ENCODE measurements at regions not wholly inside any gene's neighbourhood (a gene's known extent, or its start where the extent isn't known, plus 50 kb on each side); places are given as distances from the start of the nearest gene placed in this dataset.

- Histone ChIP-seq H2BK5ac (ENCODE audit: insufficient read length, low read length) (no peak overlapping the region), H3K27ac (ENCODE audit: insufficient read length, low read depth, low read length) (no peak overlapping the region), H3K14ac (ENCODE audit: insufficient read depth, low read length) (no peak overlapping the region), H3K4me1 (ENCODE audit: insufficient read depth, low read length) (no peaks in the 10 kb centered on the region), H3K79me2 (ENCODE audit: insufficient read depth, low read length) (no peaks in the 10 kb centered on the region), H2AK5ac (ENCODE audit: insufficient read length, low read length) (no peak overlapping the region), H2AFZ (ENCODE audit: low read length) (no peak overlapping the region), H2BK20ac (ENCODE audit: low read depth, low read length, poor library complexity, severe bottlenecking) (no peak overlapping the region), H2BK120ac (ENCODE audit: low read depth, low read length, poor library complexity, severe bottlenecking) (no peak overlapping the region), H3K4ac (ENCODE audit: low read depth, low read length) (no peak overlapping the region), H3K9me3 (ENCODE audit: control insufficient read depth, low read depth, low read length) (no peaks in the 10 kb centered on the region), H4K5ac (ENCODE audit: insufficient read length, low read depth, low read length) (no peak overlapping the region), H3T11ph (ENCODE audit: low read length) (no peak overlapping the region), H3K23ac (ENCODE audit: insufficient read length, low read depth, low read length) (no peak overlapping the region), H3K9ac (ENCODE audit: extremely low read depth, insufficient read length, low read length) (no peak overlapping the region), H2BK15ac (ENCODE audit: low read depth, low read length) (no peak overlapping the region), H4K20me1 (ENCODE audit: control insufficient read depth, insufficient read depth, insufficient read length) (no peaks in the 10 kb centered on the region), H3K4me2 (ENCODE audit: insufficient read depth, insufficient read length, low read length) (no peak overlapping the region), H3K18ac (ENCODE audit: insufficient read length, low read depth, low read length) (no peak overlapping the region), H2BK12ac (ENCODE audit: insufficient read length, low read depth, low read length) (no peak overlapping the region), H3K56ac (ENCODE audit: insufficient read length, low read depth, low read length) (no peak overlapping the region), H3K23me2 (ENCODE audit: insufficient read length, low read depth, low read length, poor library complexity, severe bottlenecking) (no peaks in the 10 kb centered on the region), H4K91ac (ENCODE audit: insufficient read length, low read depth, low read length) (no peak overlapping the region), H3K27me3 (ENCODE audit: insufficient read depth, low read length) (no peaks in the 10 kb centered on the region), H4K8ac (replicated peaks; ENCODE audit: insufficient read length, low read depth, low read length) (no peak overlapping the region), H3K79me1 (ENCODE audit: insufficient read depth, low read depth, low read length, poor library complexity, severe bottlenecking) (no peaks in the 10 kb centered on the region)
- no peaks in the 10 kb centered on the region for H3K36me3 Mint-ChIP-seq (ENCODE audit: insufficient read depth in 1 of 3, low read depth in 3 of 3)
- TF ChIP-seq CTCF (conservative IDR thresholded peaks at IDR 0.05): no peak
- H3K27ac Mint-ChIP-seq: no peak overlapping the region
- no peak for DNase-seq
- no peak overlapping the region for H3K4me3 Mint-ChIP-seq
- H3K27me3 Mint-ChIP-seq (ENCODE audit: low read depth): peaks cover 9% of the 10 kb centered on the region; the same call in 1 of the 2 replicates
- WGBS (ENCODE audit: extremely low coverage, insufficient read length, low lambda C conversion rate): no CpG with 5 or more reads among the region's 6 CpGs
- no peaks in the 10 kb centered on the region for H3K4me1 Mint-ChIP-seq
- H3K9me3 Mint-ChIP-seq: no peaks in the 10 kb centered on the region
Observed at GRCh38 chr13:44132710-44133109, 240.9 kb upstream of the SERP2 start.

Data from H9 (cell line).